NOMO-1 treated with dmso at 0.1 percent for 144 hours (cell line): ENCODE measurements at regions not wholly inside any gene's neighbourhood (a gene's known extent, or its start where the extent isn't known, plus 50 kb on each side); places are given as distances from the start of the nearest gene placed in this dataset.
"Not testable (repeated sequence)": the region's sequence is repeated elsewhere in the genome, so short reads cannot be mapped to it uniquely, and the experiment has no call there.

Experiments used
- DNase-seq: peaks from one replicate; lab custom pipeline; 2025; ENCODE audit not compliant: unreplicated experiment; lab: John Stamatoyannopoulos, UW

GRCh38 chr6:27807441-27808241 is 104.6 kb downstream of the OR2B2 start:
- peak; percentile 88 for DNase-seq

- DNase-seq, result peak; percentile 72
Observed at GRCh38 chr6:27806981-27807440, 105.2 kb downstream of the OR2B2 start.

- DNase-seq, result no peak
Observed at GRCh38 chr6:27805347-27805746, 106.8 kb downstream of the OR2B2 start.

GRCh38 chr6:27804851-27805250 is 107.3 kb downstream of the OR2B2 start:
- DNase-seq, result no peak

GRCh38 chr6:27800731-27801373 is 111.3 kb downstream of the OR2B2 start:
- no peak for DNase-seq

- DNase-seq, result no peak
Observed at GRCh38 chr6:27797960-27798359, 114.2 kb downstream of the OR2B2 start.

- not testable (repeated sequence) for DNase-seq
Observed at GRCh38 chr6:27796736-27797481, 115.3 kb downstream of the OR2B2 start.

GRCh38 chr6:27795697-27796494 is 116.3 kb downstream of the OR2B2 start:
- peak; percentile 78 for DNase-seq

GRCh38 chr6:27791182-27791943 is 120.8 kb downstream of the OR2B2 start:
- DNase-seq, result peak; percentile 27

GRCh38 chr6:27788376-27788775 is 123.8 kb downstream of the OR2B2 start:
- not testable (repeated sequence) for DNase-seq

- no peak for DNase-seq
Observed at GRCh38 chr6:27786048-27786447, 126.1 kb downstream of the OR2B2 start.

- no peak for DNase-seq
Observed at GRCh38 chr6:27785294-27785693, 126.9 kb downstream of the OR2B2 start.

- DNase-seq, result no peak
Observed at GRCh38 chr6:27782748-27783147, 129.4 kb downstream of the OR2B2 start.

- DNase-seq, result no peak
Observed at GRCh38 chr6:27778625-27779417, 133.4 kb downstream of the OR2B2 start.

GRCh38 chr6:27777614-27778355 is 134.4 kb downstream of the OR2B2 start:
- DNase-seq, result no peak

GRCh38 chr6:27777126-27777525 is 135.1 kb downstream of the OR2B2 start:
- DNase-seq, result no peak

- no peak for DNase-seq
Observed at GRCh38 chr6:27776504-27776903, 135.7 kb downstream of the OR2B2 start.

GRCh38 chr6:27775796-27776184 is 136.4 kb downstream of the OR2B2 start:
- no peak for DNase-seq
